OCI-LY1 (cell line): ENCODE measurements at regions not wholly inside any gene's neighbourhood (a gene's known extent, or its start where the extent isn't known, plus 50 kb on each side); places are given as distances from the start of the nearest gene placed in this dataset.

ENCODE experiments used
- H2AFZ ChIP-seq: fragments of 200-600 bp; sonication (generic), shearing (Covaris generic); 2 replicates; pipeline ENCODE4 v1.6.0; 2014; ENCODE audit warnings: antibody characterized with exemption, mild to moderate bottlenecking, low read length
- H3F3A ChIP-seq: fragments of 200-600 bp; sonication (generic), shearing (Covaris generic); 2 replicates; pipeline ENCODE4 v1.6.0; 2014; ENCODE audit warnings: mild to moderate bottlenecking, antibody characterized with exemption, low read length, moderate library complexity; ENCODE audit not compliant: insufficient read depth
- H3K27ac ChIP-seq: fragments of 200-600 bp; sonication (generic); 2 replicates; pipeline ENCODE4 v1.5.1; 2014; ENCODE audit warnings: low read length, mixed run types, mild to moderate bottlenecking, low read depth; ENCODE audit not compliant: poor library complexity, severe bottlenecking
- H3K27me3 ChIP-seq: fragments of 200-600 bp; sonication (generic); 2 replicates; pipeline ENCODE4 v1.6.0; 2014; ENCODE audit warnings: antibody characterized with exemption, mild to moderate bottlenecking, low read length, moderate library complexity; ENCODE audit not compliant: insufficient read depth
- H3K36me3 ChIP-seq: fragments of 200-600 bp; sonication (generic); 2 replicates; pipeline ENCODE4 v1.6.1; 2014; ENCODE audit warnings: mild to moderate bottlenecking, antibody characterized with exemption, low read length, moderate library complexity, mixed read lengths; ENCODE audit not compliant: insufficient read depth
- H3K4me1 ChIP-seq: fragments of 200-600 bp; sonication (generic); 2 replicates; pipeline ENCODE4 v1.5.1; 2014; ENCODE audit warnings: mild to moderate bottlenecking, low read length, moderate library complexity; ENCODE audit not compliant: insufficient read depth, severe bottlenecking
- H3K4me2 ChIP-seq: fragments of 200-600 bp; sonication (generic), shearing (Covaris generic); 2 replicates; pipeline ENCODE4 v1.6.1; 2014; ENCODE audit warnings: low read length
- H3K4me3 ChIP-seq: fragments of 200-600 bp; sonication (generic); 2 replicates; pipeline ENCODE4 v1.5.1; 2014; ENCODE audit warnings: low read length, low read depth, mild to moderate bottlenecking, mixed read lengths; ENCODE audit not compliant: poor library complexity, severe bottlenecking
- H3K79me2 ChIP-seq: fragments of 200-600 bp; shearing (Covaris generic); 2 replicates; pipeline ENCODE4 v1.6.1; 2016; ENCODE audit warnings: mixed run types, low read length, mixed read lengths; ENCODE audit not compliant: insufficient read depth
- H3K9ac ChIP-seq: fragments of 200-600 bp; sonication (generic), shearing (Covaris generic); 2 replicates; pipeline ENCODE4 v1.6.1; 2014; ENCODE audit warnings: mild to moderate bottlenecking, low read length, mixed read lengths
- H3K9me2 ChIP-seq: fragments of 200-600 bp; sonication (generic), shearing (Covaris generic); 2 replicates; pipeline ENCODE4 v1.6.1; 2014; ENCODE audit warnings: low read depth, mild to moderate bottlenecking, low read length, mixed read lengths
- H3K9me3 ChIP-seq: fragments of 200-600 bp; shearing (Covaris generic); 2 replicates; pipeline ENCODE4 v1.6.1; 2014; ENCODE audit warnings: low read length, mixed read lengths
- H4K20me1 ChIP-seq: fragments of 200-600 bp; sonication (generic), shearing (Covaris generic); 2 replicates; pipeline ENCODE4 v1.6.0; 2016; ENCODE audit warnings: mild to moderate bottlenecking, low read length; ENCODE audit not compliant: insufficient read depth
- EZH2 ChIP-seq: fragments of 200-600 bp; sonication (generic), shearing (Covaris generic); IDR thresholded peaks from 2 replicates; pipeline ENCODE4 v1.8.0; 2017; ENCODE audit warnings: borderline replicate concordance, mixed run types, mild to moderate bottlenecking, antibody characterized with exemption, low read length, moderate library complexity, mixed read lengths
- TF ChIP-seq, protein P1 (sequence below): fragments of 200-600 bp; sonication (generic), shearing (Covaris generic); IDR thresholded peaks from 2 replicates; pipeline ENCODE4 v1.5.1; 2017; ENCODE audit warnings: mild to moderate bottlenecking, antibody characterized with exemption, low read length, moderate library complexity, mixed read lengths

DNA sequence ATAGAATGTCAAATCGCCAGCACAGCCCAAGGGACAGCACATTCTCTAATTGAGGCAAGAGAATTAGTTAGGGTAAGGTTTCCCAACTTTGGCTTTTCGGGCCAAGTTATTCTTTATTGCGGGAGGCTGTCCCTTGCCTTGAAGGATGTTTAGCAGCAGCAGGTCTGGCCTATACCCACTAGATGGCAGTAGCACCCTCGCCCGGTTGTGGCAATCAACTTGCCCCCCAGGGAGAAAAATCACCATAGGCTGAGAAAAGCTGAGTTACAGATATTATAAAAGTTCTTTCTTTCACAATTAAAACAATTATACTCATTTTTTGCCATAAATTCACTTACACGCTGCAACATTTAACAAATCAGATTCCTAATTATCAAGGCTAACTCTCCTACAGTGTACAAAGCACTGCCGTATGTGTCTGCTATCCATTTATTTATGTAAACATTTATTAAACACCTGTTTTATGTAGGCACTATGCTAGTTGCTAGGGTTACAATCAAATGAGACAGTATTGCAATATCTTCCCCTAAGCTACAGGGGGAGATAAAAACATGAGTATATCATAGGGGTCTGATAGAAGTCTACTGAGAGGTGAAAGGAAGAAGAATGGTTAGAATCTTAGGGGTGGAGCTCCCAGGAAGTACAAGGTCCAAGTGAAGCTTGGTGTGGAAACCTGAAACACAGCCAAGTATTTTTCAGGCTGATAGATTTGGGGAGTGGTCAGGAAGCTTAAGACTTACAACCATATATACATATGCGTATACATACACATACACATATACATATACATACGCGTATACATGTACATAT, 452.3 kb downstream of the RAB38 start:
- Histone ChIP-seq H3K4me3 (no peak overlapping the region), H3K4me1 (no peaks in the 10 kb centered on the region), H3K9ac (no peak overlapping the region), H3F3A (no peaks in the 10 kb centered on the region), H4K20me1 (no peaks in the 10 kb centered on the region), H3K4me2 (no peak overlapping the region), H3K79me2 (no peaks in the 10 kb centered on the region), H3K36me3 (no peaks in the 10 kb centered on the region), H3K9me2 (no peaks in the 10 kb centered on the region), H2AFZ (no peak overlapping the region), H3K9me3 (no peaks in the 10 kb centered on the region), H3K27ac (no peak overlapping the region), H3K27me3 (no peaks in the 10 kb centered on the region)
- TF ChIP-seq EZH2: no peak
- TF ChIP-seq, protein P1, sequence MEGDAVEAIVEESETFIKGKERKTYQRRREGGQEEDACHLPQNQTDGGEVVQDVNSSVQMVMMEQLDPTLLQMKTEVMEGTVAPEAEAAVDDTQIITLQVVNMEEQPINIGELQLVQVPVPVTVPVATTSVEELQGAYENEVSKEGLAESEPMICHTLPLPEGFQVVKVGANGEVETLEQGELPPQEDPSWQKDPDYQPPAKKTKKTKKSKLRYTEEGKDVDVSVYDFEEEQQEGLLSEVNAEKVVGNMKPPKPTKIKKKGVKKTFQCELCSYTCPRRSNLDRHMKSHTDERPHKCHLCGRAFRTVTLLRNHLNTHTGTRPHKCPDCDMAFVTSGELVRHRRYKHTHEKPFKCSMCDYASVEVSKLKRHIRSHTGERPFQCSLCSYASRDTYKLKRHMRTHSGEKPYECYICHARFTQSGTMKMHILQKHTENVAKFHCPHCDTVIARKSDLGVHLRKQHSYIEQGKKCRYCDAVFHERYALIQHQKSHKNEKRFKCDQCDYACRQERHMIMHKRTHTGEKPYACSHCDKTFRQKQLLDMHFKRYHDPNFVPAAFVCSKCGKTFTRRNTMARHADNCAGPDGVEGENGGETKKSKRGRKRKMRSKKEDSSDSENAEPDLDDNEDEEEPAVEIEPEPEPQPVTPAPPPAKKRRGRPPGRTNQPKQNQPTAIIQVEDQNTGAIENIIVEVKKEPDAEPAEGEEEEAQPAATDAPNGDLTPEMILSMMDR: peak; percentile 66

DNA sequence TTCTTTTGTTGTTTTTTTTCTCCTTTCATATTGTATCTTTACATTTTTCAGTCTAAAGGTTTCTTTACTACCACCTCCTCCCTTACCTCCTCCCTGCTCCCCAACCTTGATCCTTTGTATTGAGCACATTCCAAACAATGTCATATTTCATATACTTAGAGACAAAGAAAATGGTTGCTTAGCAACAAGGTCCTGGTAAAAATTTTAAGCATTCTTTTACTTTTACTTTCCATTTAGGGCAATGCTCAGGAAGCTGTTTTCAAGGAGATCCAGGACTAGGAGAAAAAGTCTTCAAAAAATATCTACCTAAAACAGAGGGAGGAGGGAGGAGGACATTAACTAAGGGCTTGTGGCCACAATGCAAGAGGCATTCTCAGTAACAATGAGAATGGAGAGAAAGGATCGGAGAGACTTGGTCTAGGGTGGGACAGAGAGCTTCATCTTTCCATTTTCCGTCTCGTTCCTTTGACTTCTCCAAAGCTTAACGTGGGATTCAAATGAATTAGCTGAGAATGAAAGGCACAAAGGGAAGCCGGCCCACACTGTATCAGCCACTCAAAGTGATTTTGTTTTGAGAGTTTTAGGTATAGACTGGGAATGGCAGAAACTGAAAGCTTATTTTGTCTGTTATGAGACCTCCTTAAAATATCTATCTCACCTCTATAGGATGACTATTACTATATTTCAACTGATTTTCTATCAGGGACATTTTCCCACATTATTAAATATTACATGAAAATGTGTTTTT, 455.7 kb downstream of the RAB38 start:
- no peaks in the 10 kb centered on the region for H3F3A ChIP-seq
- no peaks in the 10 kb centered on the region for H3K4me1 ChIP-seq
- no peaks in the 10 kb centered on the region for H3K27me3 ChIP-seq
- H3K36me3 ChIP-seq: no peaks in the 10 kb centered on the region
- H3K4me2 ChIP-seq: no peak overlapping the region
- H3K9me2 ChIP-seq: no peaks in the 10 kb centered on the region
- no peak overlapping the region for H3K9ac ChIP-seq
- no peak overlapping the region for H2AFZ ChIP-seq
- no peaks in the 10 kb centered on the region for H3K79me2 ChIP-seq
- TF ChIP-seq EZH2: no peak
- TF ChIP-seq, protein P1: no peak
- no peak overlapping the region for H3K4me3 ChIP-seq
- no peaks in the 10 kb centered on the region for H4K20me1 ChIP-seq
- H3K9me3 ChIP-seq: no peaks in the 10 kb centered on the region
- no peak overlapping the region for H3K27ac ChIP-seq

GRCh38 chr11:87712802-87713202, 462.4 kb downstream of the RAB38 start:
- Histone ChIP-seq H3K27ac (no peak overlapping the region), H3K4me2 (no peak overlapping the region), H3K4me3 (no peak overlapping the region), H3K79me2 (no peaks in the 10 kb centered on the region), H3K9me2 (no peaks in the 10 kb centered on the region), H3K36me3 (no peaks in the 10 kb centered on the region), H2AFZ (no peak overlapping the region), H3F3A (no peaks in the 10 kb centered on the region), H3K4me1 (no peaks in the 10 kb centered on the region), H4K20me1 (no peaks in the 10 kb centered on the region), H3K9ac (no peak overlapping the region), H3K9me3 (no peaks in the 10 kb centered on the region), H3K27me3 (no peaks in the 10 kb centered on the region)
- TF ChIP-seq, protein P1: no peak
- TF ChIP-seq EZH2: no peak
